ENCODE measurements at regions not wholly inside any gene's neighbourhood (a gene's known extent, or its start where the extent isn't known, plus 50 kb on each side); places are given as distances from the start of the nearest gene placed in this dataset.
"Not testable (repeated sequence)": the region's sequence is repeated elsewhere in the genome, so short reads cannot be mapped to it uniquely, and the experiment has no call there.

DNA sequence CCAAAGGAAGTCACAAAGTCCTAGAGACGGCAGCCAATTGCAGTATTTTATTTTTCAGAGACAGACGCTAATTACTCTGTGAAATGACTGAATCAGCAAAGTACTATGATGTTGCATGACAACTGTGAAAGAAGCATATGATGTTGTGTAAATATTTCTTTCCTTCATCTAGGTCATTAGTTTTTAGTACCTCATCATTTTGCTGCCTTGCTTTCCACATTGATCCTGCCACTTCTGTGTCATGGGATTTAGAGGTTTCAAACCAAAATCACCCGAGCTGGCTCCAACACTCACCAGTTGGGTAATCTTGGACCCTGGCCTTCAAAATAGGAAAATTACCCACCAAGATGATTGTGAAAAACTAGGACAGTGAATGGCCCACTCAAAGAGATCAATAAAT lies 585.2 kb downstream of the ACTL7B start:
- DNase-seq = no peak

DNA sequence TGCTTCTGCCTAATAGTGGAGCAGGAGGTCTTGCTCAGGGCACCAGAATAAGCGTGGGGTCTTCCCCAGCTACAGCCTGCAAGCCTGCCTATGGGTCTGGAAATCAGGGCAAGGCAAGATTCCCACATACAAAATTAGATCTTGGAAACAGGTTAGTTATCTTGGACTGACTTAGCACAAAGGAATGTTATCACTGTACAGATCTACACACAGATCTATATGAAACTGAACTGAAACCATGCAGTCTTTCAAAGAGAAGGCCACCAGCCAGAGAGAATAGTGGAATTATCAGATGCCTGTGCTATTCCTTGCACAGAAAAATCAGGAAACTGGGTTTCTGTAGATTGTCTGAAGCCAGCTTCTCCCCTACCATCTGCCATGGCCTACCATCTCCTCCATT lies 585.7 kb downstream of the ACTL7B start:
- DNase-seq = peak; percentile 71

DNA sequence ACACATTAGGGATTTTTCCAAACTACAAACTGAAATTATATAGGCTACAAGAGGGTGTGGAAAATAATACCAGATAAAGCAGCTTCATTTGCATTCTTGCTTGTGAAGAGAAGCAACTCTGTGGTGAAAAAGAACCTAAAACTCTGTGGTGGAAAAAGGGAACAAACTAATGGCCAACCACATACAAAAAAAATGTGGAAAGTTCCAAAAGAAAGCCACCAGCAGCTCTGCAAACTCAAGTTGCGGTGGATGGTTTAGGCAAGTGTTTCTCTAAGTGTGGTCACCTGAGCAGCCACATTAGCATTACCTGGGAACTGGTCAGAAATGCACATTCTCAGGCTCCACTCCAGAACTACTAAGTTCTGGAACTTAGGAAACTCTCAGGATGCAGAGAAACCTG lies 586.4 kb downstream of the ACTL7B start:
- DNase-seq = no peak

DNA sequence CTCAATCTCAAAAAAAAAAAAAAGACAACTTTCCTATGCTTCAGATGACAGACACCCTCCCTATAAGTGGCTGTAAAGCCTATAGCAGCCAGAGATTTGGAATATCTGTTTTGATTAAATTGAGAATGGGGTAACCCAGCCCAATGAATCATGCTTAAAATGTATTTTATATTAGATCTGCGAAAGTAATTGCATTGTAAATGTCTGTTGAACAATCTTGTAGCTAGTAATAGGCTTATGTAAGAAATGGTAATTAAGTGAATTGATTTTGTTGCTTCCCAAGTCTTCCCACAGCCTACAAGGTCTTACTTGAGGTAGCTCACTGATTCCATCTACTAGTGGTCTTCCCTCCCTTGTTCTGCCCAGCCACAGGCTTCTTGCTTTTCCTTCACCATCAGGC lies 590.7 kb downstream of the ACTL7B start:
- DNase-seq = no peak

DNA sequence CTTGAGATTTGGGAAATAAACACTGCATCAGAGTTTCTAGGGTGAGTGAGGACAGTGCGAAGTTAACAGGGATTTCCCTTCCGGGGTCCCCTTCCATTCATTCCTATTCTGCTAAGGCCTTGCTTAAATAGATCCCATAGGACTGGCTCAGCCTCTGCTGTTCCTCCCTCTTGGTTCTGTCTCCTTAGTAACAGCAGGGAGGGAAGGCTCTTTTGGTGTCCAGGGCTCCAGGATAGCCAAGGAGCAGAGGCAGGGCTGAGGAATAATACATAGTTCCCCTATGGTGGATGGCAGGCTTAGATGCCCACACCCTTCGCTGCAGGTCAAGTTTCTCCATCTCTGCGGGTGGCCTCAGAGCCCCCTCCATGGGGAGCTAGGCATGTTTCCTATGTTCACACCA lies 591.7 kb downstream of the ACTL7B start:
- no peak for DNase-seq

DNA sequence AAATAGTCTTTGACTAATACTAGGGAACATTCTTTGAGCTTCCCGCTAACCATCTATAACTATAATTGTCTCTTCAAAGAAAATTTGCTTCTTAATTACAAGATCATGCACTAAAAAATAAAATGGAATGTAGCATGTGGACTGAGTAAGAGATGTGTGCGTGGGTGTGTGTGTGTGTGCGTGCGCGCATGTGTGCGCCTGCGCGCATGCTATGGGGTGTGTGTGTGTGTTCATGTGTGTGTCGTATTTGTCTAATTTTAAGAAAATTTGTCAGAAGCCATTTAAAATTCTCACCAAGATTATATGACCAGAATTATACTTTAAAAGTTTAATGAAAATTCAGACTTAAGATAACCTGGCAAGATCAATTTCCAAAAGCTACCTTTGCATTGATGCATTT lies 593.0 kb downstream of the ACTL7B start:
- DNase-seq = no peak

DNA sequence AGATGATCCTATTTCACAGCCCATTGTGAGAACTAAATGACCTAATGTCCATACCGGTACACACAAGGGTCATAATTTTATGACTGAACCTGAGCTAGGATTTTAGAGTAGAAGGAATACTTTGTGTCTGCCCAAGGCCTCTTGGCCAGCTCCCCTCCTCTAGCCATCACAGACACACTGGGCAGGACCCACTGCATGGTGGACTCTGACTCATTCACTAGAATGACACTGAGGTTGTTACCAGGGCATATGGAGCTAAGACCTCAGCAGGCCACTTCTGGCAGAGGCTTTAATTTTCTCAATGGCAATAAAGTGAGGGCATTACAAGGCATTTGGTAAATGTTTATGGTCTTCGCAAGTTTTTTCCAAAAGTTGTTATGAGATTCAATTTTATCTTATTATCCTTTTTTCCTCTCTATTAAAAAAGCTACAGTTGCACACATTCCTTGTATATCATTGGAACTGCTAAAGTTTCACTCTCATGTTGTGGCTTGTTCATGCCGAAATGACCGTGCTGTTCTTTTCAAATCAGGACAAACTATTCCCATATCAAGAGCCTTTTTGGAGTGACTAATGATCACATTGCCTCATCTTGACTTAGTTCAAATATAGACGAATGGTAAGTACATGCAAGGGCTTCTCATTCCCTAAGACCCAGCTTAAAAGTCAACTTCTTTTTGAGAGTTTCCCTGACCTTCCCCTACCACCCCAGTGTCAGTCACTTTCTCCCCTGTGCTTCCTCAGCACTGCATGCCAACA lies 595.7 kb downstream of the ACTL7B start:
- peak; percentile 19 for DNase-seq

DNA sequence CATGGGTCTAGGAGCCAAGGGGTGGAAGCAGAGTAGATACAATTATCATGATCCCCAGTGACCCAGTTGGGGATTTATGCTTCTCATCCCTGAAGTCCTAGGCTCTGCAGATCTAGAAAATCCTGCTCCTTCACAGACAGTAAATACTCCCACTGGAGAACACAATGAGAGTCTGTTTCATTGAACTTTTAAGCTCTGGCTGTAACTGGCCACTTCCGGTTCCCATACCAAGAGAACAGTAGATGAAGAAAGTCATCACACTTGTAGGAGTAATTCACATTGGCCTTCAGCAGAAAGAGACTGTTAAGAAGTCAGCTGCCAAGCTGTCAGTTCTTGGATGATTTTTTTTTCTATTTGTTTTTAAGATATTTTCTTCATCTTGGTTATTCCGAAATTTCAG lies 597.1 kb downstream of the ACTL7B start:
- no peak for DNase-seq

DNA sequence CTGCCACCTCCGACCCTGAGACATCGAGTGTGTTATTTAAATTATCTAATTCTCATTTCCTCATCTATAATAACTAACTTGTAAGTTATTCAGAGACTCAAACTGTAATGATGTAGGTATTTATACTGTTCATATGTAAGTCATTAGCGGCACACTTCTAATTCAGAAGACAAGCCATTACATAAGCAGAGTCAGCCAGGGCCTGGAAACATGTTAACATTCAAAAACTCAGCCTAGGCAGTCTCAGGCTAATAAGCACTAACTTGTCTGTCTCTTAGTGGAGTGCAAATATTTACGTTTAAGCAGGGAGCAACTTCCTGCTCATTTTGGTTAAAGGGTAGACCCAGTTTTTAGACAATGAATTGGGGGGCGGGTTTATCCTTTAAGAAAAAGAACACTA lies 598.4 kb downstream of the ACTL7B start:
- no peak for DNase-seq

DNA sequence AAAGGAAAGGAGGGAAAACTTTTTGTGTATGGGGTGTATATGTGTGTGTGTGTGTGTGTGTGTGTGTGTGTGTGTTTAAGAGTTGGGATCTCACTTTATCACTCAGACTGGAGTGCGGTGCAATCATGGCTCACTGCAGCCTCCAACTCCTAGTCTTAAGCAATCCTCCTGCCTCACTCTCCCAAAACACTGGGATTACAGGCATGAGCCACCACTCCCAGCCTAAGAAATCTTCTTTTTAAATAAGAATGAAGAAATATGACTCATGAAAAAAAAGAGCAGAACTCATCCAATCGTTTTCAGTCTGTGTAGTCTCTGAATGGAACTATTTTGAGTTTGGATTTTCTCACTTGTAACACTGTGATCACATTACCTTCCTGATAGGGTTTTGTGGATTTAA lies 601.5 kb downstream of the ACTL7B start:
- no peak for DNase-seq

DNA sequence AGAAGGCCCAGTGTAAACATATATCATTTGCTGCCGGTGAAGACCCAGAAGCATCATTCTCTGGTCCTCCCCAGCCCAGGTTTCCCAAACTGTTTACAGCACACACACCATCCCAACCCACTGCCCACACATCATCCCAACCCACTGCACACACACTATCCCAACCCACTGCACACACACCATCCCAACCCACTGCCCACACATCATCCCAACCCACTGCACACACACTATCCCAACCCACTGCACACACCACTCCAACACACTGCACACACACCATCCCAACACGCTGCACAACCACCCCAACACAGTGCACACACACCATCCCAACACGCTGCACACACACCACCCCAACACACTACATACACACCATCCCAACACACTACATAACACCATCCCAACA lies 608.4 kb downstream of the ACTL7B start:
- DNase-seq = not testable (repeated sequence)

DNA sequence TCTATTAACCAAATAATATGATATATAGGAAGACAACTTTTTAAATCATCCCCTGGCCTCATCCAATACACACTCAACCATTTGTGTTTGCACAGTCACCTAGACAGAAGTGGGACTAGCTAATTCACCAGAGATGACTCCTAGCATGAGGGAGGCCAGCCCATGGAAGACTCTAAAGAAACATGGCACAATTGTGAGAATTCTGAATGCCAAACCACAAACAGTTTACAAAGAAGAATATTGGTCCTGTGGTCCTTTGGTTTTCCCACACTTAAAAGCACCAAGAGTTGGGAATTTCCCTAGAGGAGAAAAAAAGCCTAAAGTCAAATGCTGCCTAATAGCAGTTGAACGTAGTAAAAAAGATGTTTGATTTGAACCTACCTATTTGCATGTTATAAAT lies 609.9 kb downstream of the ACTL7B start:
- no peak for DNase-seq

DNA sequence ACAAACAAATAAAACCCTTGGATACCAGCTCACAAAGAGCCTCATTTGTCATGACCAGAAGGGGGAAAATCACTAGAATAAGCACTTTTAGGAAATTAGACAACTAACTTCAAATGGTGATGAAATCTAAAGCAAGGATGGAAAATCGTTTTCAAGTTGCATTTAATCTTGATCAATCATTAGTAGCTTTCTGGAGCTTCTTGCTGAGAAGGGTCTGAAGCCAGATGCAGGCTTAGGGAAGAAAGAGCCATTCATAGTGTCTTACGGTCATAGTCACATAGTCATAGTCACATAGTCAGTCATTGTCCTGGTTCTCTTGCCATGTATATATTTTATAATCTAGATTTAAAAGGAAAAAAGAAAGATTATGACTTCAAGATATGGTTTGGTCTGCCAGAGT lies 610.5 kb downstream of the ACTL7B start:
- no peak for DNase-seq

DNA sequence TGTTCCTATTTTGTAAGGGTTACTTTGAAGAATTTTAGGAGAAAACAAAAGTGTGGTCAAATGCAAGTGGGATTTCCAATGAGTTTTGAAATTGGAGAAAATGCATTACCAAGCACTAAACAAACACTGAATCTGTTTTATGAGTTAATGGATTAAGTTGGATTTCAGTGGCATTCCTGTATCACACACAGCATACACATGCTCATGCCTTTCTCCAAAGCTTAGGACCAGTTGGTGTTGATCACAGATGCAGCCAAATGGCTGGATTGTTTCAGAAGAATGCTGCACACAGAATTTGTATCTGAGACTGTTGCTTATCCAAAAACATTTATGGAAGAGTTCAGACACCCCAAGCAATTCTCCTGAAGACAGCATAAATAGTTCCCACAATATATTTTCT lies 611.1 kb downstream of the ACTL7B start:
- no peak for DNase-seq

DNA sequence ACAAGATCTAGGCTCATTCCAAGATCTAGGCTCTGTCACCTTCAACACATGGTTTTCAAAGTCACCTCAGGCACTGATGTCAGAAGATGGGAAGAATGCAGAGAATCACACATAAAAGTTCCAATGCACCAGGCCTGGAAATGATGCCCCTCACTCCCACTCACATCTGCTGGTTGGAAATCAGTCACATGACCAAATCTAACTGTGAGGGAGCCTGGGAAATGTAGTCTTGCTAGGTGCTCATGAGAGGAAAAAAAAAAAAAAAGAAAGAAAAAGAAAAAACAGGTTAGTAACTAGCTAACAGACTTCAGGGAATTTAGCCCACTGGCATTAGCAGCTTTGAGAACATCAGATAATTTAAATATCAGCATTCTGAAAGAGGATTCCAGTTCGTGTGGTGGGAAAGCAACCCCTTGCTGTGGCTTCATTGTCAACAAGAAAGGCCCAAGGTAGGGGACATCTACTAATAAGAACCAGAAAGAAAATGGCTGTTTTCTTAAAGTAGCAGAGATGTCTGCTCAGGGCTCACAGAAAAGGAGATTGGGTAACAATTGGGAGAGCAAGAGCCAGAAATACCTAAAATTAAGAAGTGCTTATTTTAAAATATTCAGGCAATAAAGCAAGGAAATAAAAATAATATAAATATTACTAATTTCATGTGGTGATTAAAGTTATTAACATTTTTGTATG lies 614.3 kb downstream of the ACTL7B start:
- no peak for DNase-seq

DNA sequence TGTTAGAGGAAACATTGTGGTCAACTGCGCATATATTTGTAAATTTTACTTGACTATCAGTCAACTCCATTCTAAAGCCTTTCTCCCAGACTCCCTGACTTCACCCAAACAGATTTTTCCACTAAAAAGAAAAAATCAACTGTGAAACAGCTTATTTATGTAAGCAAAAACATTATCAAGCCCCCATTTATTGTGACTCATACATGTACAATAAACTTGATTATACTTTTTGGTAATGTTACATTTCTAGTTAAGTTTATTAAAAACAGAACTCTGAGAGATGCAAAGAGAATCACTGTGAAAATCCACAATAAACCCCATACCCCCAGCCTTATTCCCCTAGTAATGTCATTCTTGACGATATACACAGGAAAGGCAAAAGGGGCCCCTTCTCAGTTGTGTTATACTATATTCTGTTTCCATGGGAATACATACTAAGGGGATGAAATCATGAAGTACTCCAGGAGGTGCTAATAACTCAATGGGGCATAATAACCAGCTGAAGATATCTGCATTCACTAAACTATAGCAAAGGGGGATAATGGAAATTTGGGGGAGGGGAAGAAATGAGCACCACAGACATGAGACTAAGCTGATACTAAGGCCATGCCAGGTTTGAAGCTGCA lies 616.0 kb downstream of the ACTL7B start:
- DNase-seq = no peak

DNA sequence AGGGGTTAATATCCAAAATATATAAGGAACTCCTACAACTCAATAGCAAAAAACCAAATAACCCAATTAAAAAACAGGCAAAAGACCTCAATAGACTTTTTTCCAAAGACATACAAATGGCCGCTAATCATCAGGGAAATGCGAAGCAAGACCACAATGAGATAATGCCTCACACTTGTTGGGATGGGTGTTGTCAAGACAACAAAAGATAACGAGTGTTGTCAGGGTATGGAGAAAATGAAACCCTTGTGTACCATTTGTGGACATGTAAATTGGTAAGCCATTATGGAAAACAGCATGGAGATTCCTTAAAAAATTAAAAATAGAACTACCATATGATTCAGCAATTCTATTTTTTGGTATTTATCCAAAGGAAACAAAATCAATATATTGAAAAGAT lies 620.2 kb downstream of the ACTL7B start:
- no peak for DNase-seq

DNA sequence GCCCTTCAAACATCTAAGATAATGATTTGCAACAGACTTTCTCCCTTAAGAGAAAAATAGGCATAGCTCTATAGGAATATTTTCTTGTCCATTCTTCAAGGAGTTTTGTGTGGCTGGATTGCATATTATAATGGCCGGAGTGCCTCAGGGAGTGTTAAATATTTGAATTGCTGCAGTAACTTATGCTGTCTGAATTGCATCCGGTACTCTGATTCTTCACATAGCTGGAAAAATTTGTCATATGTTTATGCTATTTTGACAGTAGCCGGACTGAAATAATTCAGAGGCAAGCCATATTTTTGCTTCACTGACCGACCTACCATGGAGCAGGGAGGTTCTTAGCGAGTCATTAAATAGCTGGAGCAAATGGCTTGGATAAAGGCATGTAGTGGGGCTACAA lies 621.0 kb downstream of the ACTL7B start:
- DNase-seq = peak; percentile 22

DNA sequence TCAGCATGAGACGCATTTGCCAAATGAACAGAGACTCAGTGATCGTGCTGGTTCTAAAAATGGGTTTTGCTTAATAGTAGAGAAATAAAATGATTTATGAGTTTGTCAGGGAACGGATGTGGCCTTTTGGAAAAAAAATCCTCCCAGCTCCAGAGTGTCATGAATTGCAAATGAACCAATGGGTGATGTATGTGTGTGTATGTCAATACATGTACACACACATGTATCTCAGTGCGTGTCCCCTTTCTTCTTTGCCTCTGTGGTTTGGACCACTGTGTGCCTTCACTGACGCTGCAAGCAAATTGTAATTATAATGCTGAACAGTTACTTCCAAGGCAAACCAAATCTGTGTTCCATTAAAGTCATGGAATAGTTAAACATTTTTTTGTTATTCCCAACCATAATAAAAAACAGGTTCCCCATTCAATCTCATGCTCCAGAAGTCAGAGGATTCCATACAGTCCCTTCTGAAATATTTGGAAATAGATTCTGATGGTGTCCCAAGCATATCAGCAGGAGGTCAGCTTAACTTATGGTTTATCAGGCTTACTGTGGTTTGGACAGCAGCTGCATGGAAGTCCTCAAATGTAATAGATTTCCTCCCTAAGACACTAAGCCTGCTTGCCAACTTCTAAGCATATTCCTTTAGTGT lies 630.5 kb downstream of the ACTL7B start:
- DNase-seq = no peak

DNA sequence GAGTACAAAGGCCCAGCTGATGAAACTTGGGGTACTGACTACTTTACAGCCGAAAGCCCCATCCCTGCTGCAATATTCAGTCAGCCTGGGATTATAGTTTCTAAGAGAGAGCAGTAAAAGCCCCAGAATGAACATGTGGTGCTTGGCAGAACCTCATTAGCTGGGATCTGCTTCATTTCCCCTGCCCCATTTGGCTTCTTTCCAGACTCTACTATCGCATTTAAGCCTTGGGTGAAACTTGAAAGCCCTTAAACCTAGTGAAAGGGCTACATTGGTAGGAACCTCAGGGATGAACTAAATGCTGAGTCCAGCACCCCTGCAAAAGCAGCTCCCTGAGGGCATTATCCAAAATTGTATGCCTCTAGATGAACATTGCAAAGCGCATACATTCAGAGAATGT lies 631.1 kb downstream of the ACTL7B start:
- DNase-seq = no peak

DNA sequence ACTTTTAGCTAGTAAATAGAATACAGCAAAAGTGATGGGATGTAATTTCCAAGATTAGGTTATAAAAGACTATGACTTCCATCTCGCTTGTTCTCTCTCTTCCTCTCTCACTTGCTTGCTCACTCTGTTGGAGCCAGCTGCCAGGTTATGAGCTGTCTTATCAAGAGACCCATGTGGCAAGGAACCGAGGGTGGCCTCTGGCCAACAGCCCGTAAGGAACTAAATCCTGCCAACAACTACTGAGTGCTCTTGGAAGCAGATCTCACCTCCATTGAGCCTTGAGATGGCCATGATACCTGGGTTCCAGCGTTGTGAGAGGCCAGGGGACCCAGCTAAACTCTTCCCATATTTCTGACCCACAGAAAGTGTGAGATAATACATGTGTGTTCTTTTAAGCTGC lies 636.1 kb downstream of the ACTL7B start:
- DNase-seq = no peak

DNA sequence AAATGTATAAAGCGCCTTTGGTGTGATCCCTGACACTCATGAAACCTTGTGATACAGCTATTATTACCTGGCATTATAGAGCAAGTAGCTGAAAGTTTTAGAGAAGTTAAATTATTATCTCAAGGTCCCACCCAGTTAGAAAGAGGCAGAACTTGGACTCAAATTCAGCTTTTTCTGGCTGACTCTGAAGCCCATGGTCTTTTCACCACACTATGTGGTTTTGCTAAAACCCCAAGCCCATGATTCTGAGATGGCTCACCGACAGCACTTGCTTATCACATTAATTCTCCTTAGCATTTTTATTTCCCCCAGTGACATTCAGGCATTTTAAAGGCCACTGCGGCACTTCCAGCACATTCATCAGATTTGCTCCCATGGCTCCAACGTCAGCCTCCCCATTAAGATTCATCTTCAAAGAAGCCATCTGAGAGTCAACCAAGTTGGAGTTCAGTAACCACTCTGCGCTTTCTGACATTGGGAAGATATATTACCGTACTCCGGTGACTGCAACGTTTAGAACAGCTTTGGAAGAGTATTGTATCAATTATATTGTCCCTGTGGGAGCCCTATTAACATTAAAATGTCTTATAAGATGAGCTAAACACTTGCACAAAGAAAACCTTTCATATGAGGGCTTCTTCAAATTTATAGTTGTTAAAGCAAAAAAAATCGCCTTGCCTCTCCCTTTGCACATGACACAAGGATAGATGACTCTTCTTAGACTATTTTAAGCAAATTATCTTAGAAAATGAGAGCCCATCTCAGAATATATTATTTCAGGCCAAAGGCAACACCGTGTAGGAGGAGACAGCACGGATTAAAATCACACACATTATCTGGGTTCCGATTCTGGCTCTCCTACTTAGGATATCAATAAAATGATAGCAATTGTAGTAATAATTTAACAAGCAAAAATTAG lies 638.1 kb downstream of the ACTL7B start:
- no peak for DNase-seq

DNA sequence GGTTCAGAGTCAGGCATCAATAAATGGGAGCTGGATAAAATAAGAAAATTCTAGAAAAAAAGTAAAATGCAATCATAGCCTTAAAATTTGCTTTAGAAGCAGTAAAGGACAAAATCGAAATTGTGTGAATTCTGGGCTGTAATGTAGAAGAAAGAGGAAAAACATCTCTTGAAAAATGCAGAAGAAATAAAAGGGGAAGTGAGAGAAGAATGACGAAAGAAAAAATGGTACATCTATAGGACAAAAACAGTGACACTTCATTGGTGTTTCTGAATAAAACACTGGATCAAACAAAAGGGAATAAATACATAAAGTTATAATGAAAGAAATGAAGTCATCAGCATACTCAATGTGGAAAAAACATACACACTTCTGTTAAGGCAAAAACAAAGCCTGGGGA lies 642.3 kb downstream of the ACTL7B start:
- no peak for DNase-seq

Data from EL (cell line).